Right renal cortex interstitium (tissue), 3 donors: ENCODE measurements at regions not wholly inside any gene's neighbourhood (a gene's known extent, or its start where the extent isn't known, plus 50 kb on each side); places are given as distances from the start of the nearest gene placed in this dataset.

Experiments used
- DNase-seq, 3 donors: peaks; one replicate each; pipeline ENCODE4 v3.0.0-alpha.2; 2013; ENCODE audit warnings: low read depth in 3 of 3, low spot score in 2 of 3

DNA sequence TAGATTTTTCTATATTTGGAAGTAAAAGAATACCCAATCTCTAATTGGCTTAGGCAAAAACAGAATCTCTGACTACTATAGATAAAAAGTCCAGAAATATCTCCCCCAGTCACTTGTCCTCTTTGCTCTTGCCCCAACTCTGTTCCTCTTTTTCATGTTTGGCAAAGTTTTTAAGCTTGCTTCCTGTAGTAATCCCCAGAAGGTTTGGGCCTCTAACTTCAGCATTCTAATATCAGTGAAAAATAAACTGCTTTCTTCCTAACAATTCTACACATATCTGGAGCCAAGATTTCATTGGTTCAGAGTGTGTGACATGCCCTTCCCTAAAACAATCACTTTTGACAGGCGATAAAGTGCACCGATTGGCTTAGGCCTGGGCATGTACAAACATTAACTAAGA lies 1680.3 kb downstream of the MAT2B start:
- DNase-seq: no peak

DNA sequence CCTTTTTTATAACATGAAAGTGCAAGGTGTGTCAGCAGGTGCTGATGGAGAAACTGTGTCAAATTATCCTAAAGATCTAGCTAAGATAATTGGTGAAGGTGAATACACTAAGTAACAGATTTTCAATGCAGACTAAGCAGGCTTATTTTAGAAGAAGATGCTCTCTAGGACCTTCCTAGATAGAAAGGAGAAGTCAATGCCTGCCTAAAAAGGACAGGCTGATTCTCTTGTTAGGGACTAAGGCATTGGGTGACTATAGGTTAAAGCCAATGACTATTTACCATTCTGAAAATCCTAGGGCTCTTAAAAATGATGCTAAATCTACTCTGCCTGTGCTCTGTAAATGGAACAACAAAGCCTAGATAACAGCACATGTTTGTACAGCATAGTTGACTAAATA lies 1682.4 kb downstream of the MAT2B start:
- DNase-seq: no peak

DNA sequence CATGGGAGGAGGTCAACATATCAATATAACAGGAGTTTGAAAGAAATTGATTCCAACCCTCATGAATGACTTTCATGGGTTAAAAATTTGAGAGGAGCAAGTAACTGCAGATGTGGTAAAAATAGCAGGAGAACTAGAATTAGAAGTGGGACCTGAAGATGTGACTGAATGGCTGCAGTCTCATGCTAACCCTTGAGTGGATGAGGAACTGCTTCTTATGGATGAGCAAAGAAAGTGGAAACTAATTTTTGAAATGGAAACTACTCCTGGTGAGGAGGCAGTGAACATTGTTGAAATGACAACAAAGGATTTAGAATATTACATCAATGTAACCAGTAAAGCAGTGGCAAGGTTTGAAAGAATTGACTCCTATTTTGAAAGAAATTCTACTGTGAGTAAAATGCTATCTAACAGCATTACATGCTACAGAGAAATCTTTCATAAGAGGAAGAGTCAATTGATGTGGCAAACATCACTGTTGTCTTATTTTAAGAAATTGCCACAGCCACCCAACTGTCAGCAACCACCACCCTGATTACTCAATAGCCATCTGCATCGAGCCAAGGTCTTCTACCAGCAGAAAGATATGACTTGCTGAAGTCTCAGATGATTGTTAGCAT lies 1683.2 kb downstream of the MAT2B start:
- DNase-seq: no peak

DNA sequence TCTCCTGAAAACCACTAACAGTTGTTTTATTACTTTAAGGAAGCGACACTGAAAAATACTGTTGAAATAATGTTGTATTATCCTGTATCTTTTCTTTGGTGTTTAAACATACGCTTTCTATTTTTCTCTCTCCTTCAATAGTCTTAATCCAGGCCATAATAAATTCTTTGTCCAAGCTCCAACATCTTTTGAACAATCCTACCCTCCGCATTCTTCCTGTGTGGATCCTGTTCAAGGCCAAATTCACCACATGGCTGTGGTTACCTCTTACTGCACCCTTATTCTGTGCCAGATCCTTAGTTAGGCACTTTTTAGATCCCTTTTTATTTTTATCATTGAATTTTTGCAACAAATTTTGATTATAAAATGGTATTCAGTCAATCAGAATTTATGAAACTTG lies 1691.5 kb downstream of the MAT2B start:
- no peak for DNase-seq

DNA sequence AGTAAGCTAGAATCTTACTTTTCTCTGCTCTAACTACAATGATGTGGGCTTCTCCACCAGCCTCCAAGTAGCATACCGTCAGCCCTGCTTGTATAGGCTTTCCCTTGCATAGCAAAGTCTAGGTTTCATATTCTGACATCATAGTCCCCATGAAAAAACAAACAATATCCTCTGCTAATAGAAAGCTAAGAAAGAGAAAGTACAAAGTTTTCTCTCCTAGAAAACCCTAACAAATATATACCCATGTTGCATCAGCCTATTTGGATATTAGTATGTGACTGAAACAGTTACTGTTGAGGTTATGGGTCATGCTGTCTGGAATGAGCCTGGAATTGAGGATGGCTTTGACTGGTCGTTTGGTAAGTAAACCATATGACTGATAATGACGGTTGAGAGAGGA lies 1696.0 kb downstream of the MAT2B start:
- no peak for DNase-seq

DNA sequence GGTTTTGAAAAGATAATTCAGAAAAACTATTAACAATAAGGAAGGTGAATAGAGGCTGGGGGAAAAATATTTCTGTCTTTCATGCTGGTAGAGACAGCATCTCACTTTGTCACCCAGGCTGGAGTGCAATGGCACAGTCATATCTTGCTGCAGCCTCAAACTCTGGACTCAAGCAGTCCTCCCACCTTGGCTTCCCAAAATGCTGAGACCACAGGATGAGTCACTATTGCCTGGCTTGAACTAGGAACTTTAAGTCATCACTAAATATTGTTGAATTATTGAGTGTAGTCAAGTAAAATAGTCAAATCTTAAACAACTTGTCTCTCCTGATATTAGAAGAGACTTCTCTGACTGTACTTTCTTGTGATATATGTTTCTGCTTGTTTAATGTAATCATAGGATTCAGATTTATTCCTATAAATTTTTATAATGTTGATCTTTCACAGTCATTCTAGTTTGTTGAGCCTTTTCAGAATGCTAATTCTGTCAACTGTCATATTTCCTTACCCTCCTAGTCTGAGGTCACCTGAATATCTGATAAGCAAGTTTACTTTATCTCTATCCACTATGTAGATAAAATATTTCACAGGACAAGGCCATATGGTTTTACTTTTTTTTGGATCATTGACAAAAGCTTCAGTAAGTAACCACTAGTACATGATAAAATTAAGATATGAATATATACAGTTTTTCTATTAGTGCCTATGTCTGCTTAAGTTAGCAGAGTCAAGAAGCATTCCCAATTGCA lies 1696.5 kb downstream of the MAT2B start:
- no peak for DNase-seq

DNA sequence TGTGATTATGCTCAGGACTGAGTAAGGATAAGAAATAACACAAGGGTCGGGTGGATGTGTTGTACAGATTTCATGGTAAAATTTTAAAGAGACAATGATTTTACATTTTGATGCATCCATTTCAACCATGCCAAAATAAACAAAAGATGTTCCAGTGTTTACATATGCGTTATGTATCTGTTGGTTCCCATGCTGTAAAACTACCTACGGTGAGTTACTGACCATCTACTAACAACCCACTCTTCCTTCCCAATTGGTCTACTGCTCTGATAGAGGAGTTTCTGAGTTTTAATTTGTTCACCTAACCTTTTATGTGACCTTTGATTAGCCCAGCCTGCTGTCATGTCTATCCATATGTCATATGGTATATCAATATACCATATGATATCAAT lies 1697.1 kb downstream of the MAT2B start:
- DNase-seq: no peak

DNA sequence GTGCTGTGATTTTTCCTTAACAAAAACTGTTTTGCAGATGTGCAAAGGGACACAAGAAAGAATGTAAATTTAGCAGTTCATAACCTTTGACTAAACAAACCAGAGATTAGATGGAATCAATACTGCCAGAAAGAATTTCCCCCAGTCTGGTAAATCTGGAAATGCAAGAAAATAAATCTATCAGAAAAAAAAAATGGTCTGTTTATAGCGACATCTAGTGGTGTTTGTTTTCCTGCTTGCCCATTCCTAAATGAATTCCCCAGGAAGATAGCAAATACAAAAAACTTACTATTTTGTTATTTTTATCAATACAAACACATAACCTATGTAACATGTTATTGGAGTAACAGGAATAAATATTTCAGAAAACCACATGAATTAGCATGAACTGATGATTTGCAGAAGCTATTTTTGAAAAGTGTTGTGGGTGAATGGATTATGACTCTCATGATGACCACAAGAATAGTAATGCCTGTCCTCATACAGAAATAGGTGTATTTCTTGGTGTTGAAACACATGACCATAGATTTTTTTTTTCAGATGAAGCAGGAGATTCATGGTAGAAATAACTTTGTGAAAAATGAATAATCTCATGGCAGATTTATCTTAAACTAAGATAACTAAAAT lies 1703.8 kb downstream of the MAT2B start:
- DNase-seq: no peak

DNA sequence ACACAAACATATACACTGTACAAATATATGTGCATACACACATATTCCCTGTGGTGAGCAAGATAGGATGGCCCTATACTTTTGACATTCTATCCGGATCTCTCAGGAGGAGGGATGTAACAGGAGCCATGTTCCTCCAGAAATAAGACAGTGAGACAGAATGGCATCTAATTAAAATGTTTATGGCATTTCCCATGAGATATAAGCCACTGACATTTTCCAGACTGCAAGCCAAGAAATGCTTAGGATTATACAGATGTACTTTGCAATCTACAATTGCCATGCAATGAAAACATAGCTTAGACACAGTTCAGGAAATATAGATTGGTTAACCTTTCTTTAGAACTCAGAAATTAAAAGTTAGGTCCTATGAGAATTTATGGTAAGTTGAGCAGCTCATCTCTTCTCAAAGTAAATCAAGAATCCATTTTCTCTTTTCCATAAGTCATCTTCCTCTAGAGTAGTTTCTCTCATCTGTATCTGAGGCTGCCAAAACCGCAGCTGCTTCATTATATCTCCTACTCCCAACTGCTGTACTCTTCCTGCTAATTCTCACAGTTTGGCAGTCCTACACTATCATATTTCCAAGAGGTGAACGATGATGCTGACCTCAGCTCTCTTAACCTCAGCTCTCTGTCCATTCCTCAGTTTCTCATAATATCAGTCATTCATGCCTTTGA lies 1719.1 kb downstream of the MAT2B start:
- DNase-seq: no peak

DNA sequence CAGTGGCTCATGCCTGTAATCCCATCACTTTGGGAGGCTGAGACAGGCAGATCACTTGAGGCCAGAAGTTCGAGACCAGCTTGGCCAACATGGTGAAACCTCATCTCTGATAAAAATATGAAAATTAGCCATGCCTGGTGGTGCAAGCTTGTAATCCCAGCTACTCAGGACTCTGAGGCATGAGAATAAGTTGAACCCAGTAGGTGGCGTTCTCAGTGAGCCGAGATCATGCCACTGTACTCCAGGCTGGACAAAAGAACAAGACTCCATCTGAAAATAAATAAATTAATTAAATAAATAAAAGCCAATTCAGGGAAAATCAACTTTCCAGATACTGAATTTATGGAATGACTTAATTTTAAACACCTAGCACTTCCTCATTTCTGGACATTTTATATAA lies 1722.1 kb downstream of the MAT2B start:
- DNase-seq: no peak

DNA sequence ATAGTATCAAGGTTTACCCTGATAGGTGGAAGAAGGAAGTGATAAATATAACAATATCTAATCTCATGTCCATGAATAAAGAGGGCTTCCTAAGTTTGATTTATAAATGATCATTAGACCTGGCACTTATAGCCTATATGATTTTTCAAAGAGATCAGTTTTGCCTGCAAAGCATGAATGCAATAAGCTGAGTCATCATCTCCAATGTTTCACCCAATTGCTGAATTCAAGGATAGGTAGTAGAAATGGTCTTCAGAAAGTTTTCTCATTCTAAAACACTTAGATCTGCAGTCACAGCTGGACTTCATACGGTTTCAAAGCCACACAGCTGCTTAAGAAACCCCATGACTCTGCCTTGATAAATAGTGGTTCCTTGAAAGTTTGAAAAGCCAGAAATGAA lies 1722.8 kb downstream of the MAT2B start:
- no peak for DNase-seq

DNA sequence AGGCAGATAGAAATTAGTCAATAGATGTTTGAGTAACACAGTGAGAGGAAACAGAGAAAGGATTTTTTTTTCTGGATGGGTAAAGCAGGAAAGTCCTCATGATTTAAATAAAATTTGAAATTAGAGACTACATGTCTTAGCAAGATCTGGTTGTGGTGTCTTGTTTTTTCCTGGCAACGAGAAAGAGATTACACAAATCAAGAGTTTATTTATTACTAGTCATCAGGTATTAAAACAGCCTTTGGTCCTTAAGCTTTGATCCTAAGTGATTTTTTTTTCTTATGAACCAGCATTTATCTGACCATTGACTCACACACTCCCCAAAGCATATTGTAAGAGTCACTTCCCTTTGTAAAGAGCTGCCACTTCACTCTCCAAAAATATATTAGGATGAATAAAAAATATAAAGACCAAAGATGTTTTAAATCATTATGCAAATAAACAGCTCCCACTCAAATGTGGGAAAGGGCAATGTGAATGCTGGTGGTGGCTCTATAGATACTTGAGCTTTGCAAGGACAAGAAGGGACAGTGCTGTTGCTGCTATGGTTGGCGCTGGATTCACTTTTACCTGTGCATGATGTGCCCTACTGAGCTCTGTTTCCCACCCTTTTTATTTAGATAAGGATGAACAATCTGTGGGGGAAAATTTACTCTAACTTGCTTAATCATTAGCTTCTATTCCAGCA lies 1726.5 kb downstream of the MAT2B start:
- DNase-seq: no peak

DNA sequence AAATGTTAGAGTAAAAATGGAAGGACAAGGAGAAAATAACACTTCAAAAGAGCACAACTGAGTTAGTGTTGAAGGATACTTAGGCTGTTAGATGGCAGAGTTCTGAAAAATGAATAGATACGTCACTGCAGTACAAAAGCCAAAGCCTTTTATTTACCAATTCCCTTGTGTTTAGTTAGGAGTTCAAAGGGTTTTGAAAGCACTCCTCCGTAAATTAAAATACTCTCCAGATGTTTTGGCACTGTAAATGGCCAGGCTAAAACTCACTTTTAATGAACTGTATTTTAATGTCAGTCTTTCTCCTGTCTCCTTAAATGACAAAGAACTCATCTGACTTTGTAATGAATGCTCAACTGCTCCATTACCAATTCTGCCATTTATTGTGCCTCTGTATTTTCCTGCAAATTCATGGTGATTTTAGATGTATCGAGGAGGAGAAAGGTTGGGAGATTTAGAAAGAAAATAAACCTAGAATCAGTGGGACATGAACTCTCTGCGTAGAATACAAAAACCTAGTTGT lies 1727.2 kb downstream of the MAT2B start:
- DNase-seq: no peak

DNA sequence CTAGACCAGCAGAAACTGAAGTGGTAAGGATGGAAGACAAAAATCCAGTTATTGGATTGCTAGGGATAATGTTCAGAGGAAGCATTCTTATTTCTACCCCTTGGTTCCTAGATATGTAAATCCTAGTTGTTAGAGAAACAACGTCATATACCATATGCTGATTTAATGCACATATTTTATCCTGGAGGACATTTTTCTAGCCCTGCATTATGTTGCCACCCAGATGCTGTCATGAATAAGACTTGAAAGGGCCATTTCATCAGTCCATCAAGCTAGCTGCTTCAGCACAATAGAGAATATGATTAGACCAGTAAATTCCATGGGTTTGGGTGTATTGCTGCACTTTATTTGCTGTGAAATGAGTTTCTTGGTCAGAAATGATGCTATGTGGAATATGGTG lies 1736.4 kb downstream of the MAT2B start:
- no peak for DNase-seq

DNA sequence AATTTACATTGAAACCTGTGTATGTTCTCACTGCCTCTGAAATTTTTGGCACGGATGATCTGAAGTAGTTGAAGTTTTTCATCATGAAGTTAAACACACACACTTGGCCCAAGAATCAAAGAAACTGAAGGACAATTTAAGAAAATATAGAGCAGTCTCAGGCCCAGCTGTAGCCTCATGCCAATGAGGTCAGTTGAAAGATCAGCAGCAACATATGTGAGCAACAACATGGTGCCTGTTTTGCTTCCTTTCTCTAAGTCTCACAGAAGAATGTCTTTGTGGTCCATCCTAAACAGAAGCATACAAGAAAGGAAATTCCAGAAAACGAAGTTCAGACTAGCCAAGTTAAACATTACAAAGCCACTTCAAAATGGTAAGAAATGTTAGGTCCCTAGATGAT lies 1737.2 kb downstream of the MAT2B start:
- DNase-seq: no peak

DNA sequence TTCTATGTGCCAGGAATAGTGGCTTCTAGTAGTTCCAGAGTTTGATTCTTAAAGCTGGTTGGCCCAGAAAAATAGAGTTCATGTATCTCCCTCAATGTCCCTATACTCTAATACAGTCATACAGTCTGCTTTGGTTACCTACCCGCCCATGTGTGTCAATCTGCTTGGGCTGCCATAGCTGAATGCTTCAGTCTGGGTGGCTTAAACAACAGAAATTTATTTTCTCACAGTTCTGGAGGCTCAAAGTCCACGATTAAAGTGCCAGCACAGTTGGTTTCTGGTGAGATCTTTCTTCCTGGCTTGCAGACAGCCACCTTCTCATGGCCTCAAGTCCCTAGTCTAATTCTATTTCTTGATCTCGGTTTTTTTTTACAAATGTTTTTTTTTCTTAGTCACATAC lies 1739.0 kb downstream of the MAT2B start:
- DNase-seq: no peak

DNA sequence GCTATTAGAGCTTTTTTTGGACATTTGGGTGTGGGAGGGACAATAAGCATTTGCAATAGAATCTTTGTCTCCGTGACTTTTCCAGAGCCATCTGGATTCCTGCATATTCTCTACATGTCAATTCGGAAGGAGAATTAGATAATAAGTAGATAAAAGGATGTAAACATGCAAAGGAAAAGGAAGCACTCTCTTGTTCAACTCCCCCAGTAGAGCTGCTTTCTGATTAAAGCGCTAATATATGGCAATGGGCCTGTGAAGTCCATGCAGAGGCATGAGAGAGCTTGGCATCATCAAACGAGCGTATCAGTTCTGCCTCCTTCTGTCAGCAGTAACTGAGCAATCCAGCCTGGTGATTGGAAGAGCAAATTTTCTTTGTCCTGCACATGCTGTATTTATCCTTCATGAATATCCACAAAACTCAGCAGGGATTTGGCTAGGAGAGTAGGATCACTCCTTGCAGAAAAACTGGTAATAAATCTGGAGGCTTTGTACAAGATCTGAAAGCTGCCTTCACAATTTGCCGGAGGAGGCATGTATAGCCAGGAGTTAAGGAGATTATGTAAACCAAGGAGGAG lies 1752.9 kb downstream of the MAT2B start:
- no peak for DNase-seq

DNA sequence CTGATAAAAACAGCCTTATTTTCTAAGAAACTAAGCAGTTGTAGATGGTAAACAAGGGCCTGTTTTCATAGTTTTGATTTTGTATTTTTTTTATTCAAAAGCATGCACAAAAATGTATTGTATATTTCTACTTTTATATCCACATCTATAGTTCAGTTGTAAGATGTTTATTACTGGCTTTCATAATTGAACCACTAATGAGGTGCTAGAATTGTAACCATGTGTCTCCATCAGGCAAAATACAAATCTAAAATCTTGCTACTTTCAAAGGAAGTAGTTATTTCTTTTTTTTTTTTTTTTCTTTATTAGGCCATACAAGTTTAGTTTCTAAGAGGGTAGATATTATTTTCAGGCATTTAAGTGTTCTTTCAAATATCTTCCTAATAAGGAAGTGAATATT lies 1755.0 kb downstream of the MAT2B start:
- DNase-seq: no peak

DNA sequence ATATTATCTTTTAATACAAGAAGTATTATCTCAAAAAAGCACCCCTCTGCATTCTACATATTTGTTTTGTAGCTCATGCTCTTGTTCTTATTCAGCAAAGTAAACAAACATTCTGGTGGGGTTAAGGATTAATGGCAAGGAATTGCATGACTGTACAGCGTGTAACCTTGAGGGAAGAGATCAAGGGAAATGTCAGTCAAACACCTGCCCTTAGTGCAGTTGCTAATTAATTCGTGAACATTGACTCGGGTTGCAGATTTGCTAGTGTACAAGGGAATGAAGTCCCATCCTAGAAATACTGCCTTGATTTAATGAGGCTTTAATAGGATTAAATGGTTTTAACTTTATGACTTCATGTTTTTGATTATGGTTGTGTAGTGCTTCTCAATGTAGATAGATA lies 1758.1 kb downstream of the MAT2B start:
- DNase-seq: peak in 1 of 3 donors; percentile 4

DNA sequence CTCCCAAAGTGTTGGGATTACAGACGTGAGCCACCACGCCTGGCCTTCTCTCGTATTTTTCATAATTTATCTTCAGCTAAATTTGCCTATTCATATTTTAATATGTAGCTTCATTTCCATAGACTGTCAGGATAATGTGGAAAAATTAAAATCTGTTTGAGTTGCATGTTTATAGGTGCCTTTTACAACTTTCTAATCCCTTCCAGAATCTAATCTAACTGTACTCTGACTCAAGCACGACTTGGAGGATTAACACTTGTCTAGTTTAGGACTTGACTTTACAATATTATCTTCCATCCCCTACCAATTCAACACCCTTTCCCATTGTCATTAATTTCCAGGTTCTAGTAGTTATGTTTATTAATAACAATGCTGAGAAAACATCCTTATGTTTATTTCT lies 1761.5 kb downstream of the MAT2B start:
- DNase-seq: no peak

DNA sequence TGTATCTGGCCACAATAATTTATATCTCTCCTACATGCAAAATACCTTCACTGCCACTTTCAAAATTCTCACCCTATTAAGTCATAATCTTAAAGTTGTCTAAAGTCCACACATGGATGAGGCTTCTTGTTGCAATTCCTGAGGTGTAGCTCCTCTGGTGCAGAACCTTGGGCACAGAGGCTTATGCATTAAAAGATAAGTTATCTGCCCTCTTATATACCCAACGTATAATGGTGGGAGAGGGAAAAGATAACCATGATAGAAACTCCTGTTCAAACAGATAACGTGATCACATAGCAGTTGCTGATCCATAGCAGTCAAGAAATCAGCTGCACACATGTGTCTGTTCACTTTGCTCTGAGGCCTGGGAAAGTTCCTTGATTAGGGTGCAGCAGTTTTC lies 1767.0 kb downstream of the MAT2B start:
- no peak for DNase-seq
